ENCODE measurements at regions not wholly inside any gene's neighbourhood (a gene's known extent, or its start where the extent isn't known, plus 50 kb on each side); places are given as distances from the start of the nearest gene placed in this dataset.

DNA sequence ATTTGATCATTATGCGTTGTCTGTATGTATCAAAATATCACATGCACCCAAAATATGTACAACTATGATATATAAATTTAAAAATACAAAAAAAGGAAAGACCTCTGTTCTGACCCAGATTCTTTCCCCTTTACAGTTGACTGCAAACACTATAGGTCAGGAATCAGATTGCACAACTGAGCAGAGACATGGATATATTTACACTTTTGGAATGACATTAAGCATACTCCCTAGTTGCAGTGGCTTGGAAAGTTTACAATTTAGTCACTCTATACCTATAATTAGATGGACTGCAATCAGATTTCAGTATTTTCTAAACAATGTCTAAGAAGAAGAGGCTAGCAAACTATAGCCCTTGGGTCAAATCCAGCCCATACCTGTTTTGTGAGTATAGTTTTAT is 98.5 kb upstream of the INPP4B start:
- TF ChIP-seq, protein P1, sequence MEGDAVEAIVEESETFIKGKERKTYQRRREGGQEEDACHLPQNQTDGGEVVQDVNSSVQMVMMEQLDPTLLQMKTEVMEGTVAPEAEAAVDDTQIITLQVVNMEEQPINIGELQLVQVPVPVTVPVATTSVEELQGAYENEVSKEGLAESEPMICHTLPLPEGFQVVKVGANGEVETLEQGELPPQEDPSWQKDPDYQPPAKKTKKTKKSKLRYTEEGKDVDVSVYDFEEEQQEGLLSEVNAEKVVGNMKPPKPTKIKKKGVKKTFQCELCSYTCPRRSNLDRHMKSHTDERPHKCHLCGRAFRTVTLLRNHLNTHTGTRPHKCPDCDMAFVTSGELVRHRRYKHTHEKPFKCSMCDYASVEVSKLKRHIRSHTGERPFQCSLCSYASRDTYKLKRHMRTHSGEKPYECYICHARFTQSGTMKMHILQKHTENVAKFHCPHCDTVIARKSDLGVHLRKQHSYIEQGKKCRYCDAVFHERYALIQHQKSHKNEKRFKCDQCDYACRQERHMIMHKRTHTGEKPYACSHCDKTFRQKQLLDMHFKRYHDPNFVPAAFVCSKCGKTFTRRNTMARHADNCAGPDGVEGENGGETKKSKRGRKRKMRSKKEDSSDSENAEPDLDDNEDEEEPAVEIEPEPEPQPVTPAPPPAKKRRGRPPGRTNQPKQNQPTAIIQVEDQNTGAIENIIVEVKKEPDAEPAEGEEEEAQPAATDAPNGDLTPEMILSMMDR (IDR thresholded peaks at IDR 0.05; ENCODE audit: low read depth, low read length): no peak
- no peak overlapping the region for H3K4me3 ChIP-seq (ENCODE audit: low read depth, low read length)

GRCh38 chr4:142952821-142953580 is 106.9 kb upstream of the INPP4B start:
- H3K4me3 ChIP-seq (ENCODE audit: low read depth, low read length): no peak overlapping the region
- TF ChIP-seq, protein P1 (IDR thresholded peaks at IDR 0.05; ENCODE audit: low read depth, low read length): no peak

GRCh38 chr4:142954415-142954814 is 108.3 kb upstream of the INPP4B start:
- TF ChIP-seq, protein P1 (IDR thresholded peaks at IDR 0.05; ENCODE audit: low read depth, low read length): no peak

DNA sequence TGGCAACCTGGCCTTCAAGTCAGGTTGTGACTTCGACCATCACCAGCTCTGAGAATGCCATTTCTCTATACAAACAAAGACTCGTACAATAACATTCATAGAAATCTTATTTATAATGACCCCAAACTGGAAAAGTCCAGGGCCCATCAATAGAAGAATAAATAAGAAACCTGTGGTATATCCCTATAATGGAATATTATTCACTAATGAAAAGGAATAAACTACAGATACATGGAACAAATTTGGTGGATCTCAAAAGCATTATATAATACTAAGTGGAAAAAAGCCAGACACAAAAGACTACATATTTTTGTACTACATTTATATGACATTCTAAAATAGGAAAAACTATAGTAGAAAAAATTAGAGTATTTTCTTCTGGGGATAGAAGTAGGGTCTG is 109.4 kb upstream of the INPP4B start:
- H3K4me3 ChIP-seq (ENCODE audit: low read depth, low read length): no peak overlapping the region
- TF ChIP-seq, protein P1 (IDR thresholded peaks at IDR 0.05; ENCODE audit: low read depth, low read length): no peak

More at GRCh38 chr4:142954415-142954814, 108.3 kb upstream of the INPP4B start:
- no peak overlapping the region for H3K4me3 ChIP-seq (ENCODE audit: low read depth, low read length)

DNA sequence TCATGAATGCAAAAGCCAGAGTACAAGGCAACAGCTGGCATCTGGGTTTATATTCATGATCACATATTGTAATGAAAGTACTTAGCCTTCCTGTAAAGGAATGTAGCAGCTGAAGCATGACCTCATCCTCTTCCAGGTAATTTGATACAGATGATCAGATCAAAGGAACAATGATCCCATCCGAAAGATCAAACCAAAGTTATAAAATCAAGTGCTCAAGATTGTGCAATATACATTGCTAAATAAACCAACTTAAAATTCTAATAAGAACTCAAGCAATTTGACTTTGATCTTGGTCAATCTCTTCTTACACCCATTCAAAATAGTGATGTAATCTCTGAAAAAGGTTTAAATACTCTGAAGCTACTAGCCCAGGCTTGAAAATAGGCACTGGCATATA is 113.1 kb upstream of the INPP4B start:
- H3K4me3 ChIP-seq (ENCODE audit: low read depth, low read length): no peak overlapping the region

GRCh38 chr4:142960126-142960525 is 114.0 kb upstream of the INPP4B start:
- no peak overlapping the region for H3K4me3 ChIP-seq (ENCODE audit: low read depth, low read length)
- TF ChIP-seq, protein P1 (IDR thresholded peaks at IDR 0.05; ENCODE audit: low read depth, low read length): no peak

More for the DNA sequence above, 113.1 kb upstream of the INPP4B start:
- TF ChIP-seq, protein P1 (IDR thresholded peaks at IDR 0.05; ENCODE audit: low read depth, low read length): no peak

DNA sequence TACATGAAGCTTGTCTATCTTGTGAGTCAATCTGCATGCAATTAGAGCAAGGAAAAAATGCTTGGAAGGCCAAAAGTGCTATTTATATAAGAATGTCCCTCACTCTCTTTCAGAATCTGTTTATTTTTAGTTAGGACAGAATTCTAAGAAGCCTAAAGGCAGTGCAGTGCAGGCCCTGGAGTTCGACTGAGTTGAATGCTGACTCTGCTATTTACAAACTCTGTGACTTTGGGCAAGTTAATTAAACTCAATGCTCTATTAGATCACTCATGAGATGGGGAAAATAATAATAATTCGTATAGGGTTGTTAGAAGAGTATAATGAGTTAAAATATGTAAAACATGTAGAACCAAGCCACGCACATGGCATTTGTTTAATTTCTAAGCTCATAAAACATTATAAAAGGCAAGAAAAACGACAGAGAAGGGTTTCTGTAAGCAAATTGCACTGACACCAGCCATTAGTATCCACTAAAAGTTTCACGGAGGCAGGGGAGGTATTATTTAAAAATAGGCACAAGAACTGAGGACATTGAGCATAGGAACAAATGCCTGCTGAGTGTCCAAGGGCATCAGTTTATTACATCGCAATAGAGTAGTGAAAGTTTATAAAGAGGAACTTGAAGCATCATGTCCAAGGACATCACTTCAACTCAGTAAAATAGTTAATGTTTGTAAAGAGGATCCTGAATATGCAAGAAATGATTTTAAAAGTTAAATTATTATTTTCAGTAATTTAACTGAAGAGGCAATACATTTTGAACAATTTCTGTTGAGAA is 115.0 kb upstream of the INPP4B start:
- no peak overlapping the region for H3K4me3 ChIP-seq (ENCODE audit: low read depth, low read length)
- TF ChIP-seq, protein P1 (IDR thresholded peaks at IDR 0.05; ENCODE audit: low read depth, low read length): no peak
